Osteocyte (in vitro differentiated cells): ENCODE measurements at regions not wholly inside any gene's neighbourhood (a gene's known extent, or its start where the extent isn't known, plus 50 kb on each side); places are given as distances from the start of the nearest gene placed in this dataset.

Experiments used
- DNase-seq: peaks from one replicate; pipeline ENCODE4 v3.0.0; 2021; ENCODE audit warnings: mixed read lengths; ENCODE audit not compliant: unreplicated experiment; ENCODE audit errors: extremely low spot score
- H3K27ac Mint-ChIP-seq: one replicate; pipeline ENCODE4 v1.8.0; 2021; ENCODE audit warnings: mild to moderate bottlenecking, mixed read lengths; ENCODE audit not compliant: unreplicated experiment
- H3K27me3 Mint-ChIP-seq: one replicate; pipeline ENCODE4 v1.8.0; 2021; ENCODE audit warnings: mixed read lengths; ENCODE audit not compliant: unreplicated experiment
- H3K36me3 Mint-ChIP-seq: one replicate; pipeline ENCODE4 v1.8.0; 2021; ENCODE audit warnings: mixed read lengths; ENCODE audit not compliant: unreplicated experiment
- H3K4me1 Mint-ChIP-seq: one replicate; pipeline ENCODE4 v1.8.0; 2021; ENCODE audit warnings: mixed read lengths; ENCODE audit not compliant: unreplicated experiment
- H3K4me3 Mint-ChIP-seq: one replicate; pipeline ENCODE4 v1.8.0; 2021; ENCODE audit warnings: mild to moderate bottlenecking, moderate library complexity, mixed read lengths; ENCODE audit not compliant: unreplicated experiment
- H3K9me3 Mint-ChIP-seq: one replicate; pipeline ENCODE4 v1.8.0; 2021; ENCODE audit warnings: mixed read lengths; ENCODE audit not compliant: unreplicated experiment
- CTCF ChIP-seq: fragments of 200-600 bp; sonication (generic); IDR thresholded peaks from 2 replicates; pipeline ENCODE4 v1.5.0; 2021; ENCODE audit warnings: antibody characterized with exemption, mild to moderate bottlenecking, moderate library complexity

- Mint-ChIP-seq H3K36me3 (no peaks in the 10 kb centered on the region), H3K4me3 (no peak overlapping the region), H3K27me3 (no peaks in the 10 kb centered on the region), H3K27ac (no peak overlapping the region), H3K4me1 (no peaks in the 10 kb centered on the region), H3K9me3 (peaks cover 9% of the 10 kb centered on the region)
- no peak for DNase-seq
- TF ChIP-seq CTCF = no peak
Observed at GRCh38 chr20:7362601-7363000, 577.7 kb downstream of the HAO1 start.

- no peaks in the 10 kb centered on the region for H3K27me3 Mint-ChIP-seq
- H3K36me3 Mint-ChIP-seq = no peaks in the 10 kb centered on the region
- no peak overlapping the region for H3K4me3 Mint-ChIP-seq
- no peak for TF ChIP-seq CTCF
- H3K27ac Mint-ChIP-seq = no peak overlapping the region
- peaks cover 9% of the 10 kb centered on the region for H3K9me3 Mint-ChIP-seq
- no peaks in the 10 kb centered on the region for H3K4me1 Mint-ChIP-seq
- DNase-seq = no peak
Observed at GRCh38 chr20:7366189-7366588, 574.1 kb downstream of the HAO1 start.

GRCh38 chr20:7371518-7372163 is 568.6 kb downstream of the HAO1 start:
- DNase-seq = no peak
- H3K9me3 Mint-ChIP-seq = peaks cover 4% of the 10 kb centered on the region
- TF ChIP-seq CTCF = no peak
- no peaks in the 10 kb centered on the region for H3K4me1 Mint-ChIP-seq
- H3K36me3 Mint-ChIP-seq = no peaks in the 10 kb centered on the region
- no peak overlapping the region for H3K4me3 Mint-ChIP-seq
- H3K27ac Mint-ChIP-seq = no peak overlapping the region
- no peaks in the 10 kb centered on the region for H3K27me3 Mint-ChIP-seq

- DNase-seq = no peak
- no peaks in the 10 kb centered on the region for H3K36me3 Mint-ChIP-seq
- no peaks in the 10 kb centered on the region for H3K4me1 Mint-ChIP-seq
- no peaks in the 10 kb centered on the region for H3K27me3 Mint-ChIP-seq
- peak; percentile 51 for TF ChIP-seq CTCF
- H3K4me3 Mint-ChIP-seq = no peak overlapping the region
- peaks cover 4% of the 10 kb centered on the region for H3K9me3 Mint-ChIP-seq
- H3K27ac Mint-ChIP-seq = no peak overlapping the region
Observed at GRCh38 chr20:7375905-7376304, 564.4 kb downstream of the HAO1 start.

- H3K27me3 Mint-ChIP-seq = no peaks in the 10 kb centered on the region
- H3K27ac Mint-ChIP-seq = no peak overlapping the region
- H3K36me3 Mint-ChIP-seq = no peaks in the 10 kb centered on the region
- H3K4me3 Mint-ChIP-seq = no peak overlapping the region
- no peak for TF ChIP-seq CTCF
- peaks cover 4% of the 10 kb centered on the region for H3K9me3 Mint-ChIP-seq
- DNase-seq = no peak
- no peaks in the 10 kb centered on the region for H3K4me1 Mint-ChIP-seq
Observed at GRCh38 chr20:7378864-7379605, 561.2 kb downstream of the HAO1 start.
